GM18907 (cell line): ENCODE measurements at regions not wholly inside any gene's neighbourhood (a gene's known extent, or its start where the extent isn't known, plus 50 kb on each side); places are given as distances from the start of the nearest gene placed in this dataset.

Experiments
- ATAC-seq: cut with Tn5 transposase; IDR thresholded peaks from one replicate; pipeline ENCODE4 v1.9.1; 2021; ENCODE audit warnings: mild to moderate bottlenecking, moderate library complexity; ENCODE audit not compliant: unreplicated experiment

- ATAC-seq, result no peak
Observed at GRCh38 chr11:45036010-45036409, 85.3 kb upstream of the TP53I11 start.

GRCh38 chr11:45036733-45037132, 86.0 kb upstream of the TP53I11 start:
- no peak for ATAC-seq

DNA sequence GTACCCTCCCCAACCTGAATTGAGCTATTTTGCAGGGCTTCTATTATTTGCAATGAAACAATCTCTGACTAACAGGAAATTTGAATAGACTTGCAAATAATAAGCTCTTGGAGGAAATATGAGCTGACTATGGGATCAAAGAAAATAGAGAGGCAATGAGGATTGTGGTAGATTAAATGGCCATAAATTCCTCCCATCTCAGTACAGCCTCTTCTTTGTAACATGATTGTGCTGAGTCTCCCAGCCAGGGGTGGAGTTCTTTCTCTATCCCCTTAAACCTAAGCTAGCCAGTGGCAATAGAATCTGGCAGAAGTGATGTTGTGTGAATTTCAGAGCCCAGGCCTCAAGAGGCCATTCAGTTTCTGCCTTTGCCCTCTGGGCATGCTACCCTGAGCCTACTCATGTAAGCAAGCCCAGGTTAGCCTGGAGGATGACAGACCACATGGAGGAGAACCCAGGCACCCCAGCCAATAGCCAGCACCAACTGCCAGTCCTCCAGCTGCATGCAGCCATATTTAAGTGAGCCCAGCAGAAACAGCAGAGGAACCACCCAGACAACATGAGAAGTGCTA, 86.8 kb upstream of the TP53I11 start:
- no peak for ATAC-seq

DNA sequence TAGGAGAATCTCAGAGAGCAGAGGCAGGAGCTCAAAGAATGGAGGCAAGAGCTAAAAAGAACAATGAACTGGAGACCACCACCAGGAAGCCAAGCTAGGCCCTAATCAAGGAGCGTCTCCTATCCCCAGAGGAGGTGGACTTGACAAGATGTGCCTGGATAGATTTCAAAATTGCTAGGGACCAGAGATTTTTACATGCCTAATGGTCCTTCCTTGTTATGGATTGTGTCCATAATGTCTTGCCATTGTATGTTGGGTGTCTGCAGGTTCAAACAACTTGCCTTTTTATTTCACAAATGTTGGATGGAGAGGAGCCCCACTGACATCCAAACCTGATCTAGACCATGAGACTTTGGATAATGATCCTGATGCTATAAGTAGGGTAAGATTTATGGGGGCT, 88.2 kb upstream of the TP53I11 start:
- no peak for ATAC-seq

DNA sequence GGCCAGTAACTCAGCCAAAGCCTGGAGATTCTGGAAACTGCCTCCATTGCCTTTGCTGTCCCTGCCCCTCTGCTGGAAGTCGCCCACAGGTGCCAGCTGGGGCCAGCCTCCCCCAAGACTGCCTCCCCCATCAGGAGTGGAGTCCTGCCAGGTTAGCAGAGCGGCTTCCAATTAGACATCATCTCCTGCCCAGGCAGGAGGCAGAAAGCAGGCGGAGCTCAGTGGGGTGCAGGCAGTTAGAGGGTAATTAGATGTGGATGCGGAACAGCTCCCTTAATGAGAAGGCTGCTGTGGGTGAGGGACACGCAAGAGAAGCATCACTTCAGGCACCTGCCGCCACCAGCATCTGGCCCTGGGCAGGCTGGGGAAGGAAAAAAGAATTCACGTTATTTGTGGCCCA, 90.9 kb upstream of the TP53I11 start:
- no peak for ATAC-seq

GRCh38 chr11:45042560-45042959, 91.9 kb upstream of the TP53I11 start:
- ATAC-seq, result no peak

DNA sequence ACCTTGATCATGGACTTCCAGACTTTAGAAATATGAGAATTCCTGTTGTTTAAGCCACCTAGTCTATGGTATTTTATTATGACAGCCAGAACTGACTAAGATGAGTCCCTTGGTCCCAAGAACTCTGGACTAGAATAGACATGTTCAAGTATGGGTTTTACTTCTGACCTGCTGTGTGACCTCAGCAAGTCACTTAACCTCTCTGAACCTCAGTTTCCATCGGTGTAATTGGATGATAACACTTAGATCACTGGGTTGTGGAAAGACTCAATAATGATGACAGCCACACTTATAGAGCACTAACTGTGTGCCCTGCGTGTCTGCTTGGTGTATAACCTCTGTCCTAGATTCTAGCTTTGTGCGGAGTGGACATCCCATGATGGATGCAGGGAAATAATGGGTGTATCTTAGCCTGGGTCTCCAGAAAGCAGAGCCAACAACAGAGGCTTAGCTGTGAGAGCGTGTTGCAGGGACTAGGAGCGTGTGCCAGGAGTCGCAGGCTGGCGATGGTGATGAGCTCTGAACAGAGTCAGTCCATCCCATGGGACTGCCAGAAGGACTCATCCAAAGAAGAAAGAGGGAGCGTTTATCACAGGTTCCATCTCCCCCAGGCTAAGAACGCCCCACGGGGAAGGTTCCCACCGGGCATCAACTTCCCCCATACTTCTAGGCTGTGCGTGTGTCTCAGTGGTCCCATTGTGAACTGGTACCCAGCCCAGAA, 93.2 kb upstream of the TP53I11 start:
- no peak for ATAC-seq

- ATAC-seq, result no peak
Observed at GRCh38 chr11:45045683-45046471, 95.2 kb upstream of the TP53I11 start.

DNA sequence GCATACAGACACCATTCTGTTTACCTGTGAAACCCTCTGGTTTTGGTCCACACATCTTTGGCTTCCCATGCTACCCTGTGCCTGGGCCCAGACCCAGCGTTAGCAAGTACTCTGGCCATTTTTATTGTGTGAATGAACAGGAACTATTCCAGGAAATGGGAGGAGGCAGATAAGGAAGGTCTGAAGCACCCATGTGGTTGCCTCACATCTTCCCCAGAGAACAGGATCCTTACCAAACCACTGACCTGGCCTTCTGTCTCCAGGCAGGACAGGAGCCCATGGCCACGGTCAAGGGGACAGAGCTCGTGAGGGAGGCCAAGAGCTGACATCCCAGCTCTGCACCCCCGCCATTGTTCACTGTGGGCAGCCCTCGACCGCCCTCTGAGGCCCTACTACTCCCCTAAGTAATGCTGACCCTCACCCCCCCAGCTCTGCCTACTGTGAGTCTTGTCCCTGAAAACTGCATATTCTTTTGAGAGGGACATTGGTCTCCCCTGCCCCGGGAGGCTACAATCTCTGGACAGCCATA, 97.7 kb upstream of the TP53I11 start:
- no peak for ATAC-seq

GRCh38 chr11:45048870-45049691, 97.4 kb upstream of the PRDM11 start:
- ATAC-seq, result no peak

DNA sequence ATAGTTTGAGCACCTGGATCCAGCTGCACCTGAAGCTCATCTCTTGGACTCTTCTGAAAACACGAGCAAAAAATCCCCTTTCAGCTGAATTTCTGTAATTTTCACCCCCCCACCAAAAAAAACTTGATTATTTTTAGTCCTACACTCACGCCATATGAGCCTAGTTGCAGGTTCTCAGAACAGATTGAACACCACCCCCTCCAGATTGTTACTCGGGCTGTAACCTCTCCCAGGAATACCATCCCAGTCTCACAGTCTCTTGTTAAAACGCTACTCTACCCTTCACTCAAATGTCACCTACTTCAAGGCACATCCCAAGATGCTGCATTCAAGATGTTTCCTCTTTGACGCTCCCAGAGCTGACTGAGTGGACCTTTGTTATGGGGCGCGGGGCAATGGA, 96.3 kb upstream of the PRDM11 start:
- no peak for ATAC-seq

DNA sequence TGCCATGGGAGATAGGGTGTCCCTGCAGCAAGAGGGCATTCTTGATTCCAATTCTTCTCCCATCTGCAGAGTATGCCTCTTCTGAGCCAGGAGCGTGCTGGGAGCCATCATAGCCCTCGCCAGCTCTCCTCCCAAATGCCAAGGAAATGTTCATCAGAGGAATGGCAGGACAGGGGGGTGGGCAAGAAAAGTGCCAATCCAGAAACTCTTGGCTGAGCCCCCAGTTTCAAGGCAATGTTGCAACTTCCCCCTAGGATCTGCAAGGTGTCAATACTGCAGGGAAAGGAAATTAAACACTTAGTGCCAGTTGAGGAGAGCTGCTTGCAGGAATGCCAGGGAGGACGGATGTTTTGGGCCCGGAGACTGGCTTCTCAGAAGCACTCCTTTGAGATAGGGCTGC, 94.8 kb upstream of the PRDM11 start:
- no peak for ATAC-seq

- no peak for ATAC-seq
Observed at GRCh38 chr11:45052361-45052760, 94.1 kb upstream of the PRDM11 start.

DNA sequence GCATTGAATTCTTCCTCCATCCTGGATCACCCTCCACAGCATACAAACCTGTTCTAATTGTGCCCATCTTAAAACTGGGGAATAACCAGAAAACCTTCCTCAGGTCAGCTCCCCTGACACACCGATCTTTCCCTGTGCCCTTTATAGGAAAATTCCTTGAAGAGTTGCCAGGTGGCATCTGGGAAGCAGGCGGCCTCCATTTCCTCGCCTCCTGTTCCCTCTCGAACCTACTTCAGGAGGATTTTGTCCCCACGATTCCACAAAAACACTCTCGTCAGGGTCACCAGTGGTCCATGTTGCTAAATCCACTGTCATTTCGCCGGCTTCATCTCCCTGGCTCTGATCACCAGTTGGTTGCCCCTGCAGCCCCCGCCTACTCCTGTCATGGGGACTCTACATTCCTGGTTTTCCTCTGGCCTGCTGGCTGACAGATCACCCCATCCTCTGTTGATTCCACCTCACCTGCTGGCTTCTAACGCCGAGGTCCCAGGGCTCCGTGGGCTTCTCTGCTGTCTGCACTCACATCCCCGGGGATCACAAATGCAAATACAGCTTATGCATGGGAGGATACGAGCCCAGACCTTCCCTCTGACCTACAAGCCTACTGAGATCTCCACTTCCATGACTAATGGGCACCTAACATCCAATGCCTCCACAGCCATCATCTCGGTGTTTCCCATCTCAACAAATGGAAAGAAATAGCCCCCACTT, 92.5 kb upstream of the PRDM11 start:
- ATAC-seq, result no peak

DNA sequence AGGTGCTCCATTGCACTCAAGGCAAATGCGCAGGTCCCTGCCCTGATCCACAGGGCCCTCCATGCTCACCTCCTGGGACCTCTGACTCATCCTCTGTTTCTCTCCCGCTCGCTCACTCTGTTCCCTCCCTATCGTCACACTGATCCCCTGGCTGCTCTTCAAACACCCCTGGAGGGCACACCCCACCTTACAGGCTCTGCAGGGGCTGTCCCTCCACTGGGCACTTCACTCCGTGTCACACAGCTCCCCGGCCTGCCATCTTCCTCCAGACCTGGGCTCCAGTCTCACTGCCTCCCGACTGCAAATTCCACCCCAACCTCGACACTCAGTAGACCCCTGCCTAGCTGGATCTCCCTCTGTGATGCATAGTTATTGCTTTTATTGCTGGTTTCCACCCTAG, 91.5 kb upstream of the PRDM11 start:
- no peak for ATAC-seq

DNA sequence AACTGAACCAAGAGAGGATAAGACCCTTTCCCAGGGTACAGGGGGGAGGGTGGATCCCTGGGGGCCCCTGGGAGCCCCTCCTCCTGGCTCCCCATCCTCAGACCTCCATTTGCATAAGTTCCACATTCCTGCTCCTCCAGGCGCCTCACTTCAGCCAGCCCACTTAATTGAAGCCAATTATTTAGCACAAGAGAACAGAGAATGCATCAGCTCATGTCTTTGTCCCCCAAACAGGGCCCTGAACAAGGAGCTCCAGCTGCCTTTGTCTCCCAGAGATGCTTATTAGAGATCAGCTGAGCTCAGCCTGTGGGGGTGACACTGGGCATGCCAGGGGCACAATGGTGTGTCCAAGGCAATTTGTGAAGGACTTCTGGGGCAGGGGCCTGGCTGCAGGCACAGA, 89.9 kb upstream of the PRDM11 start:
- no peak for ATAC-seq

- no peak for ATAC-seq
Observed at GRCh38 chr11:45057938-45058646, 88.3 kb upstream of the PRDM11 start.

DNA sequence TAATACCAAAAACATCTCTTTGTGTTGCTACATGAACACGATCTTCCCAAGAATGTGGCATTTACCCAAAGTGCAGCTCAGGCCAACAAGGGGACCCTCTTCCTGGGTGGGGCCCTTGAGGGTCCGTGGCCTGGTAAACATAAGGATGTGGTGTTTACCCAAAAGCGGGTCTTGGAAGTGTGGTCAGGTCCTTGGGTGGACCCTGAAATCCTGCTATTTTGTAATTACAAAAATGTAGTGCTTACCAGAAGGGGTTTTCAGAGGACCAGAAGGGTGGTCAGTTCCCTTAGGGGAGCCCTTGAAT, 87.8 kb upstream of the PRDM11 start:
- no peak for ATAC-seq

GRCh38 chr11:45060707-45061106, 85.7 kb upstream of the PRDM11 start:
- ATAC-seq, result no peak

- ATAC-seq, result no peak
Observed at GRCh38 chr11:45061641-45062040, 84.8 kb upstream of the PRDM11 start.
